Osteoblast (primary cell): ENCODE measurements at regions not wholly inside any gene's neighbourhood (a gene's known extent, or its start where the extent isn't known, plus 50 kb on each side); places are given as distances from the start of the nearest gene placed in this dataset.

Source experiments
- DNase-seq: peaks from one replicate; pipeline ENCODE4 v3.0.0; 2011; ENCODE audit warnings: low spot score, mixed read lengths; ENCODE audit not compliant: insufficient read length; ENCODE audit errors: missing footprints
- H2AFZ ChIP-seq: 2 replicates; pipeline ENCODE4 v1.6.0; 2011; ENCODE audit warnings: mild to moderate bottlenecking, low read length
- H3K27ac ChIP-seq: 2 replicates; pipeline ENCODE4 v1.5.1; 2011; ENCODE audit warnings: mild to moderate bottlenecking, low read depth, low read length, moderate library complexity
- H3K27me3 ChIP-seq: 2 replicates; pipeline ENCODE4 v1.6.0; 2012; ENCODE audit warnings: mild to moderate bottlenecking, control low read depth, inconsistent platforms, low read length, moderate library complexity; ENCODE audit not compliant: insufficient read depth
- H3K36me3 ChIP-seq: 2 replicates; pipeline ENCODE4 v1.5.1; 2011; ENCODE audit warnings: mild to moderate bottlenecking, low read length, control low read depth, moderate library complexity; ENCODE audit not compliant: insufficient read depth
- H3K4me1 ChIP-seq: 2 replicates; pipeline ENCODE4 v1.5.1; 2011; ENCODE audit warnings: mild to moderate bottlenecking, low read length, control low read depth, moderate library complexity; ENCODE audit not compliant: insufficient read depth
- H3K4me2 ChIP-seq: 2 replicates; pipeline ENCODE4 v1.6.0; 2011; ENCODE audit warnings: mild to moderate bottlenecking, low read length; ENCODE audit not compliant: insufficient read depth
- H3K4me3 ChIP-seq: fragments of 200-600 bp; sonication (generic); 3 replicates; pipeline ENCODE4 v1.5.1; 2012; ENCODE audit warnings: mild to moderate bottlenecking, low read length, inconsistent platforms; ENCODE audit not compliant: insufficient read depth
- H3K79me2 ChIP-seq: 2 replicates; pipeline ENCODE4 v1.6.0; 2012; ENCODE audit warnings: mild to moderate bottlenecking, low read length, control low read depth, inconsistent platforms; ENCODE audit not compliant: insufficient read depth
- H3K9me3 ChIP-seq: 2 replicates; pipeline ENCODE4 v1.5.1; 2011; ENCODE audit warnings: low read depth, low read length, control low read depth
- H4K20me1 ChIP-seq: 2 replicates; pipeline ENCODE4 v1.6.0; 2012; ENCODE audit warnings: mild to moderate bottlenecking, low read length, control low read depth; ENCODE audit not compliant: insufficient read depth
- CTCF ChIP-seq: IDR thresholded peaks from 2 replicates; pipeline ENCODE4 v1.5.1; 2011; ENCODE audit warnings: mild to moderate bottlenecking, low read depth, low read length, moderate library complexity; ENCODE audit errors: extremely low read depth

- Histone ChIP-seq H3K4me3 (no peak overlapping the region), H3K79me2 (no peaks in the 10 kb centered on the region), H3K4me2 (no peak overlapping the region), H3K27ac (no peak overlapping the region), H3K9me3 (no peaks in the 10 kb centered on the region), H3K27me3 (no peaks in the 10 kb centered on the region), H3K36me3 (no peaks in the 10 kb centered on the region), H2AFZ (no peak overlapping the region), H3K4me1 (no peaks in the 10 kb centered on the region), H4K20me1 (no peaks in the 10 kb centered on the region)
- no peak for DNase-seq
- TF ChIP-seq CTCF = no peak
Observed at GRCh38 chr2:114044985-114045384, 155.1 kb downstream of the ACTR3 start.

GRCh38 chr2:114046373-114046772 is 156.5 kb downstream of the ACTR3 start:
- Histone ChIP-seq H4K20me1 (no peaks in the 10 kb centered on the region), H3K4me1 (no peaks in the 10 kb centered on the region), H3K27ac (no peak overlapping the region), H3K36me3 (no peaks in the 10 kb centered on the region), H2AFZ (no peak overlapping the region), H3K4me3 (no peak overlapping the region), H3K9me3 (no peaks in the 10 kb centered on the region), H3K27me3 (no peaks in the 10 kb centered on the region), H3K79me2 (no peaks in the 10 kb centered on the region), H3K4me2 (no peak overlapping the region)
- no peak for TF ChIP-seq CTCF
- DNase-seq = no peak

GRCh38 chr2:114046866-114047435 is 157.1 kb downstream of the ACTR3 start:
- Histone ChIP-seq H3K27ac (no peak overlapping the region), H3K27me3 (no peaks in the 10 kb centered on the region), H4K20me1 (no peaks in the 10 kb centered on the region), H2AFZ (no peak overlapping the region), H3K36me3 (no peaks in the 10 kb centered on the region), H3K4me1 (no peaks in the 10 kb centered on the region), H3K79me2 (no peaks in the 10 kb centered on the region), H3K4me2 (no peak overlapping the region), H3K4me3 (no peak overlapping the region), H3K9me3 (no peaks in the 10 kb centered on the region)
- TF ChIP-seq CTCF = no peak
- no peak for DNase-seq

- Histone ChIP-seq H3K4me3 (no peak overlapping the region), H3K4me2 (no peak overlapping the region), H3K27ac (no peak overlapping the region), H3K4me1 (no peaks in the 10 kb centered on the region), H2AFZ (no peak overlapping the region), H4K20me1 (no peaks in the 10 kb centered on the region), H3K9me3 (no peaks in the 10 kb centered on the region), H3K27me3 (no peaks in the 10 kb centered on the region), H3K79me2 (no peaks in the 10 kb centered on the region), H3K36me3 (no peaks in the 10 kb centered on the region)
- no peak for DNase-seq
- TF ChIP-seq CTCF = no peak
Observed at GRCh38 chr2:114049280-114049679, 159.4 kb downstream of the ACTR3 start.
